ENCODE measurements at regions not wholly inside any gene's neighbourhood (a gene's known extent, or its start where the extent isn't known, plus 50 kb on each side); places are given as distances from the start of the nearest gene placed in this dataset.

DNA sequence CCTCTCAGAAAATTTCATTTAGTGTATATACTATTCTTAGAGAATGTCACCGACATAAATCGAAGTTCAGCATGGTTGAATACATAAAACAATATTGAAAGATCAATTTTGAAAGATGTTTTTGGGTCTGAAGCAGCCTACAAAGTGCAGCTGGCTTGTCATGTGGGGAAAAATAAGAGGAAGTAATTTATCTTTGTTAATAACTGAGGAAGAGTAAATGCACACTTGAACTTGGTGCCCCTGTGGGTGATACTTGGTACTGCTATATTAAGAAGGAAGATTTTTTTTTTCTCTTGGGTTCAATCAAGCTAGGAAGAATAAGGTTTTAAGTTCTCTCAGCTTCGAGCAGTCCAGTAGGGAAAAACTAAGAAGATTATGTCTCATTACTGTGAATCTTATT, 661.3 kb downstream of the RPL10L start:
- intact Hi-C loops (cut with micrococcal nuclease): no loop called here
- H4K20me1 ChIP-seq (ENCODE audit: low read length): no peaks in the 10 kb centered on the region
- POLR2A ChIA-PET (ENCODE audit: unreplicated experiment): no interaction called here
- H3K4me3 ChIP-seq (ENCODE audit: low read length): no peak overlapping the region
- no peaks in the 10 kb centered on the region for H3K4me1 ChIP-seq (ENCODE audit: insufficient read depth, low read length)
- H2AFZ ChIP-seq (ENCODE audit: low read length): no peak overlapping the region
- no peaks in the 10 kb centered on the region for H3F3A ChIP-seq (ENCODE audit: low read length, unreplicated experiment)
- ATAC-seq (no peak), DNase-seq (peak; percentile 33)
- no peaks in the 10 kb centered on the region for H3K9me3 ChIP-seq (ENCODE audit: low read length)
- CTCF ChIA-PET: interaction anchor here (0.6 kb wide), 1 partner anchor 763 kb away, joined by 3 read pairs; no protein-coding TSS in a partner anchor
- no peaks in the 10 kb centered on the region for H3K9me2 ChIP-seq (replicated peaks; ENCODE audit: low read length)
- H3K27ac ChIP-seq (ENCODE audit: low read length): no peak overlapping the region
- no peaks in the 10 kb centered on the region for H3K79me2 ChIP-seq (ENCODE audit: low read length)
- no peaks in the 10 kb centered on the region for H3K27me3 ChIP-seq (ENCODE audit: low read length)
- no TSS peak for BruUV-seq (replicated peaks)
- H3K9ac ChIP-seq (ENCODE audit: low read length): no peak overlapping the region
- no peak for TF ChIP-seq EZH2 (IDR thresholded peaks at IDR 0.05; ENCODE audit: low read length, unreplicated experiment)
- TF ChIP-seq, protein P1, sequence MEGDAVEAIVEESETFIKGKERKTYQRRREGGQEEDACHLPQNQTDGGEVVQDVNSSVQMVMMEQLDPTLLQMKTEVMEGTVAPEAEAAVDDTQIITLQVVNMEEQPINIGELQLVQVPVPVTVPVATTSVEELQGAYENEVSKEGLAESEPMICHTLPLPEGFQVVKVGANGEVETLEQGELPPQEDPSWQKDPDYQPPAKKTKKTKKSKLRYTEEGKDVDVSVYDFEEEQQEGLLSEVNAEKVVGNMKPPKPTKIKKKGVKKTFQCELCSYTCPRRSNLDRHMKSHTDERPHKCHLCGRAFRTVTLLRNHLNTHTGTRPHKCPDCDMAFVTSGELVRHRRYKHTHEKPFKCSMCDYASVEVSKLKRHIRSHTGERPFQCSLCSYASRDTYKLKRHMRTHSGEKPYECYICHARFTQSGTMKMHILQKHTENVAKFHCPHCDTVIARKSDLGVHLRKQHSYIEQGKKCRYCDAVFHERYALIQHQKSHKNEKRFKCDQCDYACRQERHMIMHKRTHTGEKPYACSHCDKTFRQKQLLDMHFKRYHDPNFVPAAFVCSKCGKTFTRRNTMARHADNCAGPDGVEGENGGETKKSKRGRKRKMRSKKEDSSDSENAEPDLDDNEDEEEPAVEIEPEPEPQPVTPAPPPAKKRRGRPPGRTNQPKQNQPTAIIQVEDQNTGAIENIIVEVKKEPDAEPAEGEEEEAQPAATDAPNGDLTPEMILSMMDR (conservative IDR thresholded peaks at IDR 0.05; ENCODE audit: low read depth, low read length): peak; percentile 57
- H3K4me2 ChIP-seq (ENCODE audit: low read length): no peak overlapping the region
- no peaks in the 10 kb centered on the region for H3K36me3 ChIP-seq (ENCODE audit: low read depth, low read length)

DNA sequence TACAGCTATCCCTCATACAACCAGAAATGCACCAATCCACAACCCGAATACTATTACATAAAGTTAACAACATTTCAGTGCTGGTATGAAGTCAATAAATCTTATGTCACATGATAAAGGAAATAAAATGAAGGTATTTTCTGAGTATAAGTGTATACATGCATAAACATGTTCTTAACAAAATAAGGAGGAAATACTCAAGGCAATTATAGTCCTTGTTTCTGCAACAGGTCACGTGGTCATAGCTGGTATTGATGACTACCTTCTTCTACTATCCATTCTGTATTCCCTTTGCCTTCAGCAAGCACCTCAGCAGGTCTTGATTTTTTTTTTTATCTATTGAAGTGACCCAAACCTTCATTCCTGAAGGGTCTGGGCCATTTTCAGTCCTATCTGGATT, 675.6 kb downstream of the RPL10L start:
- Histone ChIP-seq H3K9me3 (ENCODE audit: low read length) (no peaks in the 10 kb centered on the region), H3K4me3 (ENCODE audit: low read length) (no peak overlapping the region), H3K9me2 (replicated peaks; ENCODE audit: low read length) (no peaks in the 10 kb centered on the region), H3K9ac (ENCODE audit: low read length) (no peak overlapping the region), H3K36me3 (ENCODE audit: low read depth, low read length) (no peaks in the 10 kb centered on the region), H3F3A (ENCODE audit: low read length, unreplicated experiment) (no peaks in the 10 kb centered on the region), H3K4me2 (ENCODE audit: low read length) (no peak overlapping the region), H3K4me1 (ENCODE audit: insufficient read depth, low read length) (no peaks in the 10 kb centered on the region), H3K27ac (ENCODE audit: low read length) (no peak overlapping the region), H2AFZ (ENCODE audit: low read length) (no peak overlapping the region), H4K20me1 (ENCODE audit: low read length) (no peaks in the 10 kb centered on the region), H3K79me2 (ENCODE audit: low read length) (no peaks in the 10 kb centered on the region), H3K27me3 (ENCODE audit: low read length) (no peaks in the 10 kb centered on the region)
- POLR2A ChIA-PET (ENCODE audit: unreplicated experiment): no interaction called here
- intact Hi-C loops (cut with micrococcal nuclease): no loop called here
- TF ChIP-seq EZH2 (IDR thresholded peaks at IDR 0.05; ENCODE audit: low read length, unreplicated experiment): no peak
- no peak for TF ChIP-seq EZH2phosphoT487 (IDR thresholded peaks at IDR 0.05; ENCODE audit: borderline replicate concordance, low read length)
- TF ChIP-seq, protein P1 (conservative IDR thresholded peaks at IDR 0.05; ENCODE audit: low read depth, low read length): no peak
- ATAC-seq (no peak), DNase-seq (no peak)
- CTCF ChIA-PET: no interaction called here
- no TSS peak for BruUV-seq (replicated peaks)

DNA sequence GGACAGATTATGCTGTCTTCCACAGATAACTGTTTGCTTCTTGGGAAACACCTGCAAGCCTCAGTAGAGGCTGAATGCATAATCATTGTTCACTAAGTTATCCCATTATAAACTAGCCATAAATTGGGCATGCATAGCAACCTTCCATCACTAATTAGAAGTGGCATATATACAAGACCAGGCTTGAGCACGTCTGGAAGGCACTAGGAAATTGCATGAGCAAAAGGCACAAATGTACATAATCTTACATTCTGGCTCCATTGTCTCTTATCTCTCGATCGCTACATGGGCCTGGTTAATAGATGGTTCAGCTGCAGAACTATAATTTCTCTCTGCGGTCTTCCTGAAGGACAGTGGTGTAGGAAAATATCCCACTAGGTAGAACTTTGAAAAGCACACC, 679.2 kb downstream of the RPL10L start:
- Histone ChIP-seq H3K36me3 (ENCODE audit: low read depth, low read length) (no peaks in the 10 kb centered on the region), H3F3A (ENCODE audit: low read length, unreplicated experiment) (no peaks in the 10 kb centered on the region), H3K9ac (ENCODE audit: low read length) (no peak overlapping the region), H3K27me3 (ENCODE audit: low read length) (no peaks in the 10 kb centered on the region), H3K27ac (ENCODE audit: low read length) (no peak overlapping the region), H3K79me2 (ENCODE audit: low read length) (no peaks in the 10 kb centered on the region), H2AFZ (ENCODE audit: low read length) (no peak overlapping the region), H4K20me1 (ENCODE audit: low read length) (no peaks in the 10 kb centered on the region), H3K4me2 (ENCODE audit: low read length) (no peak overlapping the region), H3K4me1 (ENCODE audit: insufficient read depth, low read length) (no peaks in the 10 kb centered on the region), H3K9me2 (replicated peaks; ENCODE audit: low read length) (no peaks in the 10 kb centered on the region), H3K9me3 (ENCODE audit: low read length) (no peaks in the 10 kb centered on the region), H3K4me3 (ENCODE audit: low read length) (no peak overlapping the region)
- no TSS peak for BruUV-seq (replicated peaks)
- DNase-seq: no peak
- no peak for ATAC-seq
- TF ChIP-seq, protein P1 (conservative IDR thresholded peaks at IDR 0.05; ENCODE audit: low read depth, low read length): no peak
- TF ChIP-seq EZH2 (IDR thresholded peaks at IDR 0.05; ENCODE audit: low read length, unreplicated experiment) (no peak), EZH2phosphoT487 (IDR thresholded peaks at IDR 0.05; ENCODE audit: borderline replicate concordance, low read length) (no peak)
- CTCF ChIA-PET: no interaction called here
- POLR2A ChIA-PET (ENCODE audit: unreplicated experiment): no interaction called here
- intact Hi-C loops (cut with micrococcal nuclease): no loop called here
